CMK (cell line): ENCODE measurements at regions not wholly inside any gene's neighbourhood (a gene's known extent, or its start where the extent isn't known, plus 50 kb on each side); places are given as distances from the start of the nearest gene placed in this dataset.
"Not testable (repeated sequence)": the region's sequence is repeated elsewhere in the genome, so short reads cannot be mapped to it uniquely, and the experiment has no call there.

Experiments
- DNase-seq: peaks from one replicate; pipeline ENCODE4 v3.0.0-alpha.2; 2010; ENCODE audit warnings: low read depth

DNA sequence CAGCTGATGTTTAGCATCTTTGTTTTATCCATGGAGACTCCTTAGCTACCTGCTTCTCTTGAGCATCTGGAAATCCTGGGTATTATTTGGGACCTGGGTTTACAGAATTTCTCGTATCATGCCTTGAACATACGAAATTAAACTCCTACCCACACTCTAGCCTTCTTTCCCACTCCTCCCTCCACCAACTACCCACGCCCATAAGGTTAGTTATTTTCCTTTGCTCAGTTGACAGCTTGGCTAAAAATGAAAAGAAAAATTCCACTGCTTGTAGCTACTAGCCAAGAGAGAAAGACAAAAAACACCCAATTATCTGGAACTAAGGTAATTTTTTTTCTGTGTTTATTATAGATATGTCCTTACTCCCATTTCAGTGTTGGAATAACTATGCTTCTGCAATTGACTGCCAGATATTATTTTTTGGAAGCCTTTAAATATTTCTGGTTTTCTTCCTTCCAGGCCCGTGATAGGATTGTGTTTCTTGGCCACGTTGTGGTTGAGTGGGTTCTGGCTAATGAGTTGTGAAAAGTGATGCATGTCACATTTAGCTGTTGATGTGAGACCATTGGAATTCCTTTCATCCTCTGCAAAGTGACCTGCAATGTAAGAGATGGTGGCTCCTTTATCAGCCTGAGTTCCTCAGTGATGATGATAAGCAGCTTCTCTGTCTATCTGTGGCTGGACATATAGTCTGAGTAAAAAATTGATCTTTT, 308.1 kb downstream of the LRRC70 start:
- no peak for DNase-seq

DNA sequence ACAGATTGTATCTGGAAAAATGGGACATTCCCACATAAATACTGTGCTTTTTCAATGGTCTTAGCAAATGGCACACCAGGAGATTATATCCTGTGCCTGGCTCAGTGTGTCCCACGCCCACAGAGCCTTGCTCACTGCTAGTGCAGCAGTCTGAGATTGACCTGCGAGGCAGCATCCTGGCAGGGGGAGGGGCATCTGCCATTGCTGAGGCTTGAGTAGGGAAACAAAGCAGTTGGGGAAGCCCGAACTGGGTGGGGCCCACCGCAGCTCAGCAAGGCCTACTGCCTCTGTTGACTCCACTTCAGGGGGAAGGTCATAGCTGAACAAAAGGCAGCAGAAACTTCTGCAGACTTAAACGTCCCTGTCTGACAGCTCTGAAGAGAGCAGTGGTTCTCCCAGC, 258.7 kb downstream of the LRRC70 start:
- not testable (repeated sequence) for DNase-seq

DNA sequence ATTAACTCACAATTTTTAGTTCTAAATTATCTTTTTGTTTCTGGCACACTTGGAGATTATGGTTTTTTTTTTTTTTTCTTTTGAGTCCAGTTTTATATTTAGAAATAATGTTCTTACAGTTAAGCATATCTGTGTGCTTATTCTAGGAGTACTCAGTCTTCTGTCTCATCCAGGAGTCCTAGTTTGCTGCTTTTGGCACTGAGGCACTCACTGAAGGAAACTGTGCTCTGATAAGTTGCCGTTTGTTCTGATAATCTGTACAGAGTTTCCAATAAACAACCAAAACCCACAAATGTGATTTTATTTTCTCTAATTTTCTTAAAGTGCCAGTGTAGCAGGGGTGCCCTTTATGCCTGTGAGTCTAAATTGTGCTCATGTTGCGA, 251.0 kb downstream of the LRRC70 start:
- no peak for DNase-seq

DNA sequence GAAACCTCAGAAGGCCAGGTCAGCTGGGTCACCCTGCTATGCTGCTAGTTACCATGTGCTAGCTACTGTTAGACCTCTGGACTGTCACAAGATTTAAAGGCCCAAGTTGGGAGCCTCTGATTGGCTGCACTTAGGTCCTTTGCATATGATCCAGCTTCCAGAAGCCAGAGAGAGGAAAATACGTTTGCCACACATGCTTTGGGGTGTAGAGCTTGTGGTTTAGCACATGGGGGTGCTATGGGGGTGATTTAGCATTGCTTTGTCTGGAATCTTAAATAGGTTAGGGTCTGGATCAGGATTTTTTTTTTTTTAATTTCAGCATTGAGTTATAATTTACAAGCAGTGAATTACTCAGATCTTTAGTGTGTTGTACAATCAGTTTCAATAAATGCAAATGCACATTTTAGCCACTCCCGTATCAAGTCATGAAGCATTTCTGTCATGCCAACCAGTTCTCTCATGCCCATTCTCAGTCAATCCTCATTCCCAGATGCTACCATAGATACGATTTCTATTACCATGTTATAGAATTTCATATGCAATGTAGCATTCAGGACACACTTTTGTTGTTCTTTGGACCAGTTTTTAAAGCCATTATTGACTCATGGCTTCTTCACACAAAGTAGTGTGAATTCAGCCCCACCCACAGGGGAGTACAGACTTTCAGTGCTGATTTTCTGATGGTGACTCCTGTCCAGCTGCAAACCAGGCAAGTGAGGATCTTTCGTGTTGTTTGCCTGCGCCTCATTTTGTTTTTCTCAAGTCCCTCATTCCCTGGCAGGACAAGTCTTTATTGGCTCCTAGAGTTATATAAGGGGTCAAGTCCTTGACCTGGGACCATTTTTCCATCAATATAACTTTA, 250.4 kb downstream of the LRRC70 start:
- DNase-seq, result no peak

DNA sequence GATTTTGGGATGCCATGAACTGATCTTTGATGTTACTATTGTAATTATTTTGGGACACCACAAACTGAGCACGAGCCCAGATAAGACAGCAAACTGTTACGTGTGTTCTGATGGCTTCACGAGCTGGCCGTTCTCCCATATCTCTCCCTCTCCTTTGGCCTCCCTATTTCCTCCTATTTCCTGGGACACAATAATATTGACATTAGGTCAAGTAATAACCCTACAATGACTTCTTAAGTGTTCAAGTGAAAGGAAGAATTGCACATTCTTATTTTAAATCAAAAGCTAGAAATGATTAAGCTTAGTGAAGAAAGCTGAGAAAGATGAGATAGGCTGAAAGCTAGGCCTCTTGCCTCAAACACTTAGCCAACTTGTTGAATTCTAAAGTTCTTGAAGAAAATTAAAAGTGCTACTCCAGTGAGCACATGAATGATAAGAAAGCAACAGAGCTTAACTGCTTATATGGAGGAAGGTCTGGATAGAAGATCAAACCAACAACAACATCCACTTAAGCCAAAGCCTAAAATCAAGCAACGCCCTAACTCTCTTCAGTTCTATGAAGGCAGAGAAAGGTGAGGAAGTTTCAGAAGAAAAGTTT, 247.1 kb downstream of the LRRC70 start:
- no peak for DNase-seq

DNA sequence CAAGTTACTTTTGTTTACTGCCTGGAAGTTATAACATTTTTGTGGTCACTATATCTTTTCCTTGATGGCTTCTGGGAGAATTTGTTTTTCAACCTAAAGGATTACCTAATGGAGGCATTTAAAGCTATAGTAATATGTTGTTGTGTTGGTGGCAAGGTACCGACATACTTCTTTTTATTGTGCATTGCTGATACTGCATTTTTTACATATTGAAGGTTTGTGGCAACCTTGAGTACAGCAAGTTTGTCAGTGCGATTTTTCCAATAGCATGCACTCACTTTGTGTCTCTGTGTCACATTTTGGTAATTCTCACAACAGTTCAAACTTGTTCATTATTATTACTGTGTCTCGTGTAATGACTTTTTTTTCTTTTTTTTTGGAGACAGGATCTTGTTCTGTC, 246.3 kb downstream of the LRRC70 start:
- no peak for DNase-seq

DNA sequence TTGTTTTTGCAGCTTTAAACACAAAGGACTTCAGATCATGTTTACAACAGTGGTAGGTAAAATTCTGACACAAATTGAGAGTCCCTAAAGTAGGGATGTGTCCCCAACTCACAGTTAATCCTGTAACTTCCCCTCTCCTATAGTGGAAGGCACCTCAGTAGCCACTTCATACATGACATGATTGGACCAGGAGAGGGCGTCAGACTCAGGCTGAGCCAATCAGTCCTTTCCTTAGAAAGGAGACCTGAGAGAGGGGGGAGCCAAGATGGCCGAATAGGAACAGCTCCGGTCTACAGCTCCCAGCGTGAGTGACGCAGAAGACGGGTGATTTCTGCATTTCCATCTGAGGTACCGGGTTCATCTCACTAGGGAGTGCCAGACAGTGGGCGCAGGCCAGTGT, 238.4 kb downstream of the LRRC70 start:
- not testable (repeated sequence) for DNase-seq

DNA sequence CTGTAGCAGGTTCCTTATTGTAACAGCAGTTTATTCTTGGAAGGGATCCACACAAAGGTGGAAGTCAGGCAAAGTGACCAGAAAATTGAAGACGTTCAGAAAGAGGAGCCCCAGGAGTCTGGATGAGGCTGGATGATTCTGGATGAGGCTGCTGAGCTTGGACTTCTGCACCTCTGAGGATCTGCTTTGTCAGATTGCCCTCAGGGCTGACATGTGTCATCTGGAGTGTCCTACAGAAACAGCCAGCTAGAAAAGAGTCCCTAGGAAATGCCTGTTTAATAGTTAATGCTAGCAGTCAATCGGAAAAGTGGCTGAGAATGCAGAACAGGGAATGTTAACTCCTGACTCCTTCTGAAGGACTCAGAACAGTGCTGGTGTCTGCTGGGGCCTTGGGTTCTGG, 236.4 kb downstream of the LRRC70 start:
- DNase-seq, result no peak

DNA sequence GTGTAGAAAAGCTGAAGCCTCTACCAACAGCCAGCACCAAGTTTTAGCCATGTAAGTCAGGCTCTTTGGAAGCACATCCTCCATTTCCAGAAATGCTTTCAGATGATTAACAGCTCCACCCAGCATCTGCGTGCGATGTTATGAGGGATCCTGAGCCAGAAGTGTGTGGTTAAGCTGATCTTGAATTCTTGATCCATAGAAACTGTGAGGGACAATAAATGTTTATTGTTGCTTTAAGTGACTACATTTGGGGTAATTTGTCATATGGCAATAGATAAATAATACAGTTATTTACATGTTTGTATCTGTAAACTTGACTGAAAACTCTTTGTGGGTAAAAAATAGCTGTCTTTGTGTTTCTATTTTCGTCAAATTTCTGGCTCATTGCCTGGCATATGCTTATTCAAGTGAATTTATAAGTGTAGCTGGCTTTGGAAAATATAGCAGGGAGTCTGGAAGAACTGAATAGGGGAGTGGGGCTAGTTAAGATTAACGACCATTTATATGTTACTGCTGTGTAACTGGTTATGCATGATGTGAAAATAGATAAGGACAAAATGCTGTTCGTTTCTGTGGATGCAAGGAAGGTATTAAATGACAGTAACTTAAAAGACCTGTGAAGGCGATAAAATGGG, 234.1 kb downstream of the LRRC70 start:
- DNase-seq, result no peak

DNA sequence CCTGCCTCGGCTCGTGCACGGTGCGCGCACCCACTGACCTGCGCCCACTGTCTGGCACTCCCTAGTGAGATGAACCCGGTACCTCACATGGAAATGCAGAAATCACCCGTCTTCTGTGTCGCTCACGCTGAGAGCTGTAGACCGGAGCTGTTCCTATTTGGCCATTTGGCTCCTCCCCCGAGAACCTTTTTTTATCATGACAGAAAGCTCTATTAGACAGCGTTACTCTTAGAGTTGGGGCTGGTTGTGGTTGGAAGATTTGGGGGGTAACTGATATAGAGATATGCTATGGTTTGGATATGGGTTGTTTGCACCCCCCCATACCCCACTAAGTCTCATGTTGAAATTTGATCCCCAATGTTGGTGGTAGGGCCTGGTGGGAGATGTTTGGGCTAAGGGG, 226.2 kb downstream of the LRRC70 start:
- not testable (repeated sequence) for DNase-seq

DNA sequence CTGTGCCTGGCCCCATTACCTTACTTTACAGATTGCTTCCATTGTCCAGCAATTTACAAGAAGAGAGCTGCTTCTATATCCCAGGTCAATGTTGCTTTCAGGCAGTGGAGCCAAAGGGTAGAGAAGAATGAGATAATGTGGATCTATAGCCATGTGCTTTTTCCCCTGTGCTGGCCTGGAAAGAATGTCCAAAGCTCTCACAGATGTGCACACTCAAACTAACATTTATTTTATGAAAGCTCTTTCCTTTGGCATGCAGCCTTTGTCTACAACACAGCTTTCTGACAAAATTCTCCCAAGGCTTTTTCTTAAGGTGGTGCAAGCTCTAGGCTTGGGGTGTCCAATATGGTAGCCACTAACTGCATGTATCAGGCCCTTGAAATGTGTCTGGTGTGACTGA, 217.3 kb downstream of the LRRC70 start:
- no peak for DNase-seq

DNA sequence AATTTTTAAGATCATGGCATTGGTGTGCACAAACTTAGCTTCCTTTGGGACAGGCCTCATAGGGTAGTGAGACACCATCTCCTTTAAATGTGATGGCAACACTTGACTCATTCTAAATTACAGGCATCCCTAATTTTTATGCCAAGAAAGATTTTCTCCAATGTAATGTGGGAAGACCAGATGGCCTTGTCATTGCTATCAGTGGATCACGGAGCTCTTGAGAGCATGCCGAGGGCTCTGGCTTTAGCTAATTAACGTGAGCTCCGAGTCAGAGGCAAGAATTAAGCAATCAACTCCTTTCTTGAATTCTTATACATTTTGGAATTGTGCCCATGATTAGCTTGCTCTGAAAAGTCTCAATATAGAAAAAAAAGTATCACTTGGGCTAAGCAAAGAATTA, 215.8 kb downstream of the LRRC70 start:
- no peak for DNase-seq

DNA sequence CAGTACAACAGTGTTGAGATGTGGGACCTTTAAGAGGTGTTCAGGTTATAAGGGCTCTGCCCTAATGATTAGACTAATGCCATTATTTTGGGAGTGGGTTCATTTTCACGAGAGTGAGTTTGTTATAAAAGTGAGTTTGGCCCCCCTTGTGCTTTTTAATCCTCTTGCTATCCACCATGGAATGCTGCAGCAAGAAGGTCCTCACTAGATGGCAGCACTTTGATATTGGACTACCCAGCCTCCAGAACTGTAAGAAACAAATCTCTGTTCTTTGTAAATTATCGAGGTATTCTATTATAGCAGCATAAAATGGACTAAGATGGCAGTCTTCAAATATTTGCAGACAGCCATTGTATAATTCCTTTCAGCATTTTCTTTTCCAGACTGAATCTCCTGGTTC, 212.4 kb downstream of the LRRC70 start:
- no peak for DNase-seq

DNA sequence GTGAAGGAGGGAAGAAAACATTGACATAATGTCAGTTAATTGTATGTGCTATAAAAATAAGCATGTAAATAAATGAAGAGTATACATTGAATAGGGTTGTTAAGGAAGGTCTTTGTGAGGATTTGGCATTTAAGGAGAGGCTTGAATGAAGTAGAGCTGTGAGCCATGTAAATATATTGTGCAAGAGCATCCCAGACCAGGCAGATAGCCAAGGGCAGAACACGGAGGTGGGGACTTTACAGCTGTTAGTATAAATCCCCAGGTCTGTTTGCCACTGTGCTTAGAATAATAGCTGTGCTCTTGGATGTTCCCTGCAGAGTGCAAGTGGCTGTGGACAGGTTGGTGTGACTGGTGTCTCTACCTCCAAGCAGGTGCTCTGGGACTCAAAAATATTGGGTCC, 211.7 kb downstream of the LRRC70 start:
- no peak for DNase-seq

DNA sequence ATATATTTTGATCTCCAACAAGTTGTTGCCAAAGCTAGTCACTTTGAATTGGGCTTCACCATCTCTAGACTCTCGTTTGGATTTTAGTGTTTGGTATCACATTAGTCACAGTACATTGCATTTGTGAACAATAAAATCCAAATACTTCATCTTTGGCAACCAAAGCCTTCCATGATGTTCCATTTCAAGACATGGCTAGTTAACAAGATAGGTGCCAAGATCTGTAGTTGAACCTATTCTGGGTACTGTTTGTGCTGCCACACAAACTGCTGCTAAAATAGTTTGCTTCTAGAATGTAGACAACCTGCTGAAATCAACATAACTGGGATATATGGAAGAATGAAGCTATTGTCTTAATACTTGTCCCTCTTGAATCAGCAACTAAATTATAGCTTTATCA, 207.5 kb downstream of the LRRC70 start:
- no peak for DNase-seq

DNA sequence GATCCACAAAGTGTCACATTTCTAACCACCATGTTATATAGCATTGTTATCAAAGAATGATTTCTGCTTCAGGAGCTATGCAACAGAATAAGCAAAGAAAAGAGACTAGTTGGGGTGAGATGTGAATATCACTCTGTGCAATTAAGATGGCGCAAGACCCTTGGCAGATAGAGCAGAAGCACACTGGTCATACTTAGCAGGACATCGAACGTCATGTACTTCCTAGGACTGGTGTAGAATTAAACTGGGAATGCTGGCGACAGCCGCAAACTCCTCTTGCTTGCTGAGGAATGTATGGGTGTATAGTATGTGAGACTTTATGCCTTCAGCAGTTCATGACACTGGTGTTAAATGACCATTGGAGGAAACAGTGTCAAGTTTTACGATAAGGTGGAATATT, 207.0 kb downstream of the LRRC70 start:
- no peak for DNase-seq

DNA sequence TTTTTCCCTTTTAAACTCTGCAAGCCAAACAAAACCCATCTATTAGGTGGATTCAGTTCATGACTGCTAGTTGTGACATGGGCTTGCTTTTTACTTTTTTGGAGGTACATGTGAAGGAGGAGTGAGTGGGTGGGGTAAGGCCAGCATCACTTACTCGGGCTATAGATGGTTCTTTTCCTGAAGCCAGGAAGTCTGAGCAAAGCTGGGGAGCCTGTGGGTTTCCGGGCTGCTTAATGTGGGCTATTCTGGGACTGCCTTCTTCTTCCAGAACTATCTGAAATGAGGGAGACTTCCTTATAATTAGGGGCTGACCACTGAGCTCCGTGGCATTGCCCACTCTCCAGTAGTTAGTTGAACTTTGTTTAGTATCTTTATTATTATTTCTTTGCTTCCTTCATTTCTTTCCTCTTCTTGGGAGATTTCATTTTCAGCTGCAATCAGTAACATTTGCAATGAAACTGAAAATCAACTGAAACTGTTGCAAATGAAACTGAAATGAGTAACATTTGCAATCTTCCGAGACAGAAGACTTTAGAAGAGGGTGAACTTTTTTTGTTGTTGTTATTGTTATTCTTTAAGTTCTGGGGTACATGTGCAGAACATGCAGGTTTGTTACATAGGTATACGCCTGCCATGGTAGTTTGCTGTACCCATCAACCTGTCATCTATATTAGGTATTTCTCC, 204.9 kb downstream of the LRRC70 start:
- DNase-seq, result no peak

DNA sequence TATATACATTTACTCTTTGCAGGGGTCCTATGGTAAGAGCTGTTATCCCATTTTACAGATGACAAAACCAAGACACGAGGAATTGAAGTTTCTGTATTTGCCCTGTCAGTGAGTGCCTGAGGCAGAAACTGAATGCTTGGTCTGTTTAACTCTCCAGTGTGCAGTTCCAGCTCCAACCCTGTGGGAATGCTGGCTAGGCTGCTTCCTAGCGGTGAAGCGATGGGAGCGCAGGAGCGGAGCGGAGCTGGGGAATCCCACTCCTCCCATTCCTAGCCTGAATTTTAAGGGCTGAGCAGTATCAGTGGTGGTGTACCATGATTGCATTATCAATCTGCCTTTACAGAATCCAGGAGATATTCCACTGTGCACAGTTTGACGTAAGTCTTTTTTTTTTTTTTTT, 202.3 kb downstream of the LRRC70 start:
- no peak for DNase-seq

DNA sequence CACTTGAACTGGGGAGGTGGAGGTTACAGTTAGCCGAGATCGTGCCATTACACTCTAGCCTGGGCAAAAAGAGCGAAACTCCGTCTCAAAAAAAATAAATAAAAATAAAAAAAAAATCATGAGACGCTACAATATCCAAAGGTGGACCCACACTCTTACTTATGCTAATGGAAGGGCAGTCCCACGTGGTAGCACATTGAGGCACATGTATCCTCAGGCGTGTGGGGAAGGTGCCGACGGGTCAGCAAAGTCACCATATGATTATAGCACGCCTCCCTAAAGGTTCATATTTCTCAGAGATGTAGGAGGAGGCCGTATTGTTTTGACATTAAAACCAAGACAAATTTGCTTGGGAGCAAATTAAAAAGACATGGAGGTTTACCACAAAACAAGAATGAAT, 201.6 kb downstream of the LRRC70 start:
- no peak for DNase-seq

DNA sequence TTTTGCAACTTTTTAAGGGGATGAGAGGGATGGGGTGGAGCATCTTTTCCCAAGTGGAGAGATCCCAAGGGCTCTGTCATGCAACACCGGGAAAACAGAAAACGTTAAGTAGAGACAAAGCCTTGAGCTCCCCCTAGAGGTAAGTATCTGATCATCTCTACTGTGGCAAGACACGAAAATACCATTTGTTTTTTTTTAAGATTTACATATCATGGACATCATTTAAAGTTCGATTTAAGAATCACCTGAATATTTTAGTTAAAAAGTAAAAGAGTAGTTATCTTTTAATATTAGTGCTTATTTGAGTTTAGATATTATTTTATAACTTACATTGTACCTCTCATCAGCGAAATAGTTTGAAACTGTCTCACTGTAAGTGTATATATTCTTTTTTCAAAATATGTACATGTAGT, 200.4 kb downstream of the LRRC70 start:
- DNase-seq, result no peak

DNA sequence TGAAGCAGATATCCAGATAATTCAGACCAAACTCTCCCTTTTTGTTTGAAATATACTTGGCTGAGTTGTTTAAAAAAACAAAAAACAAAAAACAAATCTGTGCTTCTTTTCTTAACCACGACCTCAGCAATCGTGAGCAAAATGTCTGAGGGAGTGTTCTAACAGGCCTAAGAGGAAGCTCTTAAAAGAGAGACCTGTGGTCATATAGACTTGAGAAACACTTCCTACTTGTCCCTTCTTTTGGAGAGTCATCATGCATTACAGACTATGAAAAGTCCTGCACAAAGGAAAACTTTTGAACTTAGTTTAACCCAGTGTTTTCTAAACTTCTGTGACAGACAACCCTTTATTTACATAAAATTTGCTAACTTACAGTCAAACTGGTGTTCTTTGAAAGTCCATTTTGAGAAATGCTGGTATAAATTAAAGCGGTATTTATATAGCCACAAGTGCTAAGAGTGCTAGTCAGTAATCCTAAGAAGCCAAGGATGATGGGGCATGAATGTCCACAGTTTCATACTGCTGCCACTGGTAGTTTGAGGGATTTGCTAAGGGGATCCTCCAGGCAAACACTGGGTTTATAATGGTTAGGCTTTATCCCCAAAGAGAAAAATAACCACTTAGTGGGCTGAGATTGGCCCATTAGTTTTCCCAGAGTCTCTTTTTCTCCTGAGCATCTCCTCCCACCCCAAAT, 199.8 kb downstream of the LRRC70 start:
- DNase-seq, result no peak

DNA sequence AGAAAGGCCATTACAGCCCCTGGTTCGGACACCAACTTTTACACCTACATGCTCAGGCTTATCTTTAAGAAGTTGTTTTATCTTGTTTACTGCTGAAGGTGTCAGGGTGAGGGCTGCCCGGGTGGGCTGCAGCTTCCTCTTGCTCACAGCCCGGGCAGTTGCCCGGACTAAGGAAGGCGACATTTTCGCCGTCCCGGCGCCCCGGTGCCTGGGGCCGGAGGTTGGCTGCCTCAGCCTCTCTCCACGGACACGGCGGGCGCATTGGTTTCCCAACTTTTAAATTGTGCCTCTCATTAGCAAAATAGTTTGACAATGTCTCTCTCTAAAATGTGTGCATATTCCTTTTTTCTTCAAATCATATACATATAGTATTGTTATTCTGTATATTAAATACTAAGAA, 198.5 kb downstream of the LRRC70 start:
- DNase-seq, result not testable (repeated sequence)
